Activated effector memory CD4-positive, alpha-beta T cell treated with Interleukin-2 at 50 U/mL for 16 hours (primary cell): ENCODE measurements at regions not wholly inside any gene's neighbourhood (a gene's known extent, or its start where the extent isn't known, plus 50 kb on each side); places are given as distances from the start of the nearest gene placed in this dataset.
"Not testable (repeated sequence)": the region's sequence is repeated elsewhere in the genome, so short reads cannot be mapped to it uniquely, and the experiment has no call there.

Experiments
- DNase-seq: peaks from one replicate; pipeline ENCODE4 v3.0.0-alpha.2; 2020

DNA sequence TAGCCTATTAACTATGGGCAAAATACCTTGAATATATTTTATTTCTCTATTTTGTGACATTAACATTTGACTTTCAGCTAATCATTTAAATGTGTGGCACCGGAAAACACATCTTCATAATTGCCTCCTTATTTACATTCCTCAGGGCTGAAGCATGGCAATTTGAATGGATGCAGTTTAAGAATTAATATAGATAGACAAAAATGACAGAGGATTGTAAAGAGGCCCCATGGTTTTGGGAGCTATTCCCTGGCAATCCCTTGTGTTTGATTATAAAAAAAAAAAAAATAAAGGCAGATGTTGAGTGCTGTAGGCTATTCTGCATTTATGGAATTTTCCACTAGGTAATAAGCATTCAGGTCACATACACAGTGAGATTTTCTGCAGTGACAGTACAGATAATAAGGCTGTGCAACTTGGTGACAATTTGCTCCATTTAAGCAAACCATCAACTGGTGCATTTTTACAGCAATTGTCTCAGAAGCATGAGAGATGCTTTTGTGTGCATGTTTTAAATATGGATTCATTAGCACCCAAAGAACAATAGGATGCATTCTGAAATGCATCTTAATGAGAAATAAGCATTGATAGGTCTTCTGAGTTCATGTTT lies 123.2 kb upstream of the SLC38A4 start:
- no peak for DNase-seq

DNA sequence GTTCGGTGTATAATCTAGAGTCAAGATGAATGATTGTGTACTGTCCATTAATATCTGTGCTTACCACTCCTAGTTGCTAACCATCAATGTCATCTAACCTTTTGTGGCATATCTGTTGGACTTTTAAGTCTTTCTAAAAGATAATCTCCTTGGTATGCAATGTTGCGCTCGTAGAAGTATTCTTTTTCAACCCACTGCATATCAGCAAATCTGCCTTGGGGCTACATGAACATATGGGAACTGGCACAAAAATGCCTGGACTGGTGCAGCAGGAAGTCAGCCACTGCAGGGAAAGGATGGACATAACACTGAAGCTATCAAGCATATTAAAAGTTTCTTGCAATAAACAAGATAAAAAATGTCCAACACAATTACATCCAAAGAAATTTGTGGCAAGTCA lies 124.3 kb upstream of the SLC38A4 start:
- no peak for DNase-seq

DNA sequence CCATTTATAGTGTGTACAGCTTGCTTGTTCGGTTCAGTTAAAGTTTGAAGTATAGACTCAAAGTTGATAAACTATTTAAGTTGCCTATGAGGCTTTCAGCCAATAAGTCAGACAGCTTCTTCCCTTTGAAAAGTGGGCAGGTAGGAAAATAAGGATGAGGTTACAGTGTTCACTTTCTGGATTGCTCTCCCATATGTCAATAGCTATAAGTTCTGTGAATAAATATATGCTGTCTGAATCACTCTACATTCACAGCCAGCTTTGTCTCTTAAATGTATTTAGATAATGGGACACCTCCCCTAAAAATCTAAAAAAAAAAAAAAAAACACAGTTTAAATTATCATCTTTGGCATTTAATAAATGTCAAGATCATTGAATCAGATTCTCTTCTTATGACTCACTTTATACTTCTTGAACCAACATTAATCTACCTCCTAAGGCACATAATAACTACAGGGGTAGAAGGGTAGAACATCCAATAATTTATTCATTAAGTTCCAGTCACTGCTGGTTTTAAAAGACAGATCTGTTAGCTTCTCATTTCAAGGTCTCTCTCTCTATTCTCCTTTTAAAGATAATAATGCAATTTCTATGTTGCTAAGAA lies 126.4 kb upstream of the PCED1B start:
- DNase-seq = no peak

DNA sequence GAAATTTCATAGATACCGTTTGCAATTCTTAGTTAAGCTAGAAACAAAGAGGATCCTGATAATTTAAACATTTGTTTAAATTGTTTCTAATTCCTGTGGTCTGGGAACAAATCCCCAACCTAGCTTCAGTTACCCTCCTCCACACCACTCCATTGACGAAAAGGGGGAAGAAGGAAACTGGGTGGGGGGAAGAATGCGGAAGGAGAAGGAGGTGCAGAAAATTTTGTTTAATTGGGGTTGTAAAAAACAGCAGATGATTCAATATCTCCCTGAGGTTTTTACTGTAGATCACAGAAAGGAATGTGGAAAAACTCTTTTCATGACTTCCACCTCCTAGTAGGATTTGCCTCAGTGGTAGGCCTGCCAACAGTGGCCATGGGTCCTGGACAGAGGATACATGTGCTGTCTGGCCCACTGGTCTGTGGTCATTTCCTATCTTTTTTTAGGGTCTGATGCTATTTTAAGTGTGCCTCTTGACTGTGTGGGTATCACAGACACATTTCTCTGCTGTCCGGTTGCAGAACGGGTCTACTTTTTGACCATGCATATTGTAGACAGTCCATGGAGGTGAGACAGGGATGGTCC lies 122.9 kb upstream of the PCED1B start:
- DNase-seq = no peak

DNA sequence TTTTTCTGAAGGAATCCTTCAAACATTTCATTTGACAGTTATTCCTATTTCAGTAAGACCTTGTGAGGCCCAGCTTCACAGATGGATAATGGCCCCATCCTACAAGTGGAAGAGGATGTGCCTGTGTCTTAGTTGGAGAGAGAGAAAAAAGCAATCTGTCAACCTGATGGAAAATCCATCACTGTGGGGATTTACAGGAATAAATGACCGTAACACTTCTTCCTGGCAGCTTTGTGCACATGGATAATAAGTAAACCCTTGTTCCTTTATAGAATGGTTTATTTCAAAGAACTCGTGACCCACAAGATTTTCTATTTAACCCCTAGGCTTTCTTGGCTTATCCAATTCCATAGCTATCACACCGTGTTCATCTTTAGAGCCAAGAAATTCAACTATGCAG lies 121.4 kb upstream of the PCED1B start:
- DNase-seq = no peak

DNA sequence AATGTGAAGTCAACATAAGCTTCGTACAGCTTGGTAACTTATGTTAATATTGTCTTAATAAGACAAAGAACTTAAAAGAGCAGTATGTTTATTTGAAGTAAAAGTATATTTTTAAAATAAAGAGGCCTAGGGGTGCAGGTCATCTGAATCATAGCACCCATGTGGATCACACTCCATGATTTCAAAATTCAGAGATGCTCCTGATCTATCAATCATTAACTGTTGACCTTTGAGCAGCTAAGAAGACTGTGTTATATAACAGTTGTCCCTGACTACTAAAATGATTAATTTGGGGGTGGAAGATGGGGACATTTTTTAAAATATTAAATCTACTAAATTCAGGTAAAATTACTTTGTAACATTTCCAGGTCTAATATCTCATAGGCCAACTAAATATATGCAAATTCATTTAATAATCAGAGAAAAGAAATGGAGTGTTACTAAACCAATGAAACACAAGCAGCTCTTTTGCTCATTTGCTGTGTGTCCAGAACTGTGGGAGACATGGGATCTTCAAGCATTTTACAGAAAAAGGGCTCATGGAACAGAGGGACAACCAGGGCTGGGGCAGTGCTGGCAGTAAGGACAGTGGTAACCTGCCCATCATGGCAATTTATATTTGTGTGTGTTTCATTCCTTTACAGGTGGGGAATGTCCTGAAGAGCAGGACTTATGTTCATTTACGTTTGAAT lies 120.7 kb upstream of the PCED1B start:
- no peak for DNase-seq

DNA sequence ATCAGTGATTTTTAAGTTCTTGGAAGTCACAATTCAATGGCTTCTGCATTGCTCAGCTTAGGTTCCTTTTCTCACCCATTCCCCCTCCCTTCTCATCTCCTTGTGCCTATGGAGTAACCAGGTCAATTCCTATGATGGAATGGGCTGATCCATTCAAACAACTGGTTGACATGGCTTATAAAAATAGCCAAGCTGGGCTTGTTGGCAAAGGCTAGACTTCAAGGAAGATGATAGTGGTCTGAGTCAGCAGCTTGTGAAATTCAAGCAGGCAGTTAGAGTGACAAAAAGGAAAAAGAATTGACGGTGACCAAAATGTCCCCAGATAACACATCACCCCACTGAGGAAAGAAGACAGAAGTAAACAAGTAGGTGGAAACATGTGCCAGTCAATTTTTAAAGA lies 119.9 kb upstream of the PCED1B start:
- DNase-seq = no peak

DNA sequence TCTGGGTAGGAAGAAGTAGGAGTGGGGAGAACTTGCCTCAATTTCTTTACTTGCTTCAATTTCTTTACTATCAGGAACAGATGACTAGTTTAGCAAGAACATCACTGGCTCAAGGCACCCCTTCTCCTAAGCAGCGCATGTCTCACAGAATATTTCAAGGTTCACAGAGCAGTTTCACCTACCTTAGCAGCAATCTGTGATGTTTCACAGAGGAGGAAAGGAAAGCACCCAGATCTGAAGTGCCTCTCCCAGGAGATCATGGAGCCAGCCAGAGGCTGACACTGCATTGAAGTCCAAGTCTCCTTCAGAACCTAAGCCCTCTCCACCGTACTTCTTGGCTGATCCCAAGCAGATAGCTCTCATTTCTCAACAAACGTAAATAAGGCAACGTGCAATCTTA lies 118.7 kb upstream of the PCED1B start:
- no peak for DNase-seq

DNA sequence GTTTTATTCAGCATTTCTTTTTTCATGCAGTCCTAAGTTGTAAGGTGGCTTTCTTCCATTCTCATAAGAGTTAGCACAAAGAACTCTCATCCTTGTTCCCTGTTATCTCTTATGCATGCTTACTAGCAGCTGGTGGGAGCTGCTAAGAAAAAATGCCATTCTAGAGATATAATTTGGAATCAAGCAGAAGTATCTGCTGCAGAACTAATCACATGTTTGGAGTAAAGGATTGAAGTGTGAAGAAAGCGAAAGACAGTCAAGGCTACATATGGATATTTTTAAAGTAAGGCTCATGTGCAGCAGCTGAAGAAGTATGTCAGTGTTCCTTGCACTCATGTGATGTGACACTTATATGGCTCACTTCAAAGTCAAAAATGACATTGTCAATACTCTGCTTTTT lies 116.2 kb upstream of the PCED1B start:
- no peak for DNase-seq

DNA sequence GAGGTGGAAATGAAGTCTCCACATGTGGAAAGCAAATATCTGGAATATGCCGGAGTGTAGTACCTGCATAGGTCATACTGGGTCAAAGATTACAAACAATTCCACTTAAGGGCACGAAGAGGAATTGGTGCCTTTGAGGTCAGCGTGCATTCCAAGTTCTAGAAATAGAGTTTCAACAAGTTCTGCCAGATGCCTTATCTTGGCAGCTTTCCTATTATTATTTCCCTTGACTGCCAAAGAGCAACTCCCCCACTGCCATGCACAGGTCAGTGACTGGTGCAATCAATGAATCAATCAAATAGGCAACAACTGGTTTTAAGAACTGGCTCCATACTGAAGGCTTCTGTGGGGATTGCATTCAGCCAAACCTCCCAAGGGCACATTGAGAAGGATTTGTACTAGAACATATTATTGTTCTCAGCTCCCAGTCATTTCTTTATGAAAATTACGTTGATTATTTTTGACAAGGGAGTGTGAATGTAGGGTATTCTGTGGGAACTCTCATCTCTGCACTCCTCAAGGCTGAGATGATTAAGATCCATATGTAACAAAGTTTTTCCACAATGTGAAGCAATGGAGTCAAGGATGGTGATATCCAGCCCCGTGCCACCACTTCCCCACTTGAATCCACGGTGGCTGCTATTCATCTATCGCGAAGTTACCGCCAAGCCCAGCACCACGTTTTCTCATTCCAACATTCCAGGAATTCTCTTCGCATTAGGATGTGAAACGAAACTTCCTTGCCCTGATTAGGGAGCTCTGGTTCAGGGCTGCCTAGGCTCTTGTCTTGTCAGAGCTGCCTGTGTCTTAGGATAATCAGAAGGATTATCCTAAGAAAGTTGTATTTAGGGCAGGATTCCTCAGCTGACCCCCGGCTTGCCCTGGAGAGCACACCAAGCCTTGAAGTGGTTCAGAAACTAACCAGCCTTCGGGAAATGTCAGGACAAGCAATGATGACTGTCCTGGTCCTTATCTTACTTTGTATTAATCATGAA lies 115.1 kb upstream of the PCED1B start:
- no peak for DNase-seq

DNA sequence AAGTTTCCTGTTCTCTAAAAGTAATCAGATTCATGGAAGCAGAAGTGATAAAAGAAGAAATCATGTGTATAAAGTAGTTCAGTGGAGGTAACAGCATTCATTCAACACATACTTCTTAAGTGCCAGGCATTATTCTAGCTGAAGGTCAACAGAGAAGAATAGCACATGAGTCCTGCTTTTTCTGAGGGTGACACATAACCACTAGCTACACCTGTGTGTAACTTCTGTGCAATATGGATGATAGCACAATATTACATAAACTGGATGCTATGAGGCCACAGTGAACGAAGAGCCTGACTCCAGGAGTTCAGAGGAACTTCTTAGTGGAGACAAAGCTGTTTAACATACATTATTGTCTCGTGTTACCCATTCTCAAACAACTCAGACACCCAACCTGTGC lies 114.3 kb upstream of the PCED1B start:
- DNase-seq = no peak

DNA sequence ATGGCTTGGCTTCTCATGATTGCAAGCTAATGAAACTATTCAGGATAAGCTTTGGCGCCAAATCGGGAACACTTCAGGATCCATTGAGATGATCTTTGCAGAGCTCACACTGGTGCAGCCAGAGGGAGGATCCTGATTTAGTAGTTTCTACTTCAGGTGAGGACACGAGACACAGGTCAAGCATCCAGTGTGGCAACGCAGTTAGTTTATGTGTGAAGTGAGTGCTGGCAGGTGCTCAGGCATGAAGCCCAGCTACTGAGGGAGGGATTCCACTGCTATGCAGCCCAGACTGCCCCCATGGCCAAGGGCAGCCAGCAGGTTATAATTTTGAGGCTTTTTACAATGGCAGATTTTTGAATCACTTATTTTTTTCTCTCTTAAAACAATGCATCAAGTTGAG lies 113.5 kb upstream of the PCED1B start:
- DNase-seq = no peak

DNA sequence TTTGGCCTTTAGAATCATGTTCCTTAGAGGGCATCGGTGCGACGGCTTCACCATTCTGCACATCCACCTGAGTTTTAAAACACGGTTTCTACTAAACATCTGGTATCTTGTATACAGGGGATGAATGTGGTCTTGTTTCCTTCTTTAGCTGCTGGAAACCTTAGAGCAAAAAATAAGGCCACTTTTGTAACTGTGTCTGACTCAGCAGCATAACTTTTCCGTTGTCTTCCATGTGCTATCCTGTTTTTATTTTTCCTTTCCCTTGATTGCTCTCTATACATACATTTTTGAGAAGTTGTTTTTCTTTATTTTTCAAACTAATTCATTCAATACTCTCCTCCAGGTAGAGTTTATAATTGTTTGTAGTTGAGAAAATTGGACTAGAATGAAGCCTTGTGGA lies 108.8 kb upstream of the PCED1B start:
- no peak for DNase-seq

DNA sequence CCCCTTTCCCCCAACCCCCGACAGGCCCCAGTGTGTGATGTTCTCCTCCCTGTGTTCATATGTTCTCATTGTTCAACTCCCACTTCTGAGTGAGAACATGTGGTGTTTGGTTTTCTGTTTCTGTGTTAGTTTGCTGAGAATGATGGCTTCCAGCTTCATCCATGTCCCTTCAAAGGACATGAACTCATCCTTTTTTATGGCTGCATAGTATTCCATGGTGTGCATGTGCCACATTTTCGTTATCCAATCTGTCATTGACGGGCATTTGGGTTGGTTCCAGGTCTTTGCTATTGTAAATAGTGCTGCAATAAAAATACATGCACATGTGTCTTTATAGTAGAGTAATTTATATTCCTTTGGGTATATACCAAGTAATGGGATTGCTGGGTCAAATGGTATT lies 105.5 kb upstream of the PCED1B start:
- DNase-seq = not testable (repeated sequence)

DNA sequence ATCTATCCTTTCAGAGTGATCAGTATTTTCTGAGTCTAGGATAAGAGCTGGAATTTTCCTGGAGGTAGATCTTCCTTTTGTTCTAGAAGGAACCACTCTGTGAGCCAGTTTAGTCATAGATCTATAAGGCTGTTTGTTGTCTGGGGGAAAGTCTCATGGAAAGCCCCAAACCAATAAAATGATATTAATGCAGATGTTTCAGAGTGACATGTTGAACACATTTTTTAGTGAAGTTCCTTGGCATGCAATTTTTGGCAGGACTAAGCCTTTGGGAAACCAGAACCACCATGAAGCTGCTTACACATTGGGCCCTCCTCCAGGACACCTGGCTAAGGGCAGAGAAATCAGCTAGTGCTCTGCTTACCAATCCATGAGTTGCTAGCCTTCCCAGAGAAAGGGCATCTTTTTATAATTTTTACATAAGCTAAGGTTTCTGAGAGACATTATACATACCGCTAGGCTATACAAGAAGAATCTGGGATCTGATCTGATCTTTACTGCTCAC lies 101.5 kb upstream of the PCED1B start:
- DNase-seq = no peak

DNA sequence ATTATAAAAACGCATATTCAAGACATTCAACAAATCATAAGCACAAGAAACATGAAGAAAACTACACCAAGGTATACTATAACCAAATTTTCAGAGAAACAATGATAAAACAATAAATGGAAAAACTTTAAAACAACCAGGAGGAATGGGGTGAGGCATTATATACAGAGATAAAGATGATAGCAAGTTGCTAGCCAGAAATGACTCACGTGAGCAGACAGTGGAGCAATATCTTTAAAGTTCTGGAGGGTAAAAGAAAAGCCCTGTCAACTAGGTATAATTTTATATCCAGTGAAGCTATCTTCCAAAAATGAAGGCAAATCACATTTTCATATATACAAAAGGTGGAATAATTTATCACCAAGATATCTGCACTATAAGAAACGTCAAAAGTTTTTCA lies 97.8 kb upstream of the PCED1B start:
- no peak for DNase-seq

DNA sequence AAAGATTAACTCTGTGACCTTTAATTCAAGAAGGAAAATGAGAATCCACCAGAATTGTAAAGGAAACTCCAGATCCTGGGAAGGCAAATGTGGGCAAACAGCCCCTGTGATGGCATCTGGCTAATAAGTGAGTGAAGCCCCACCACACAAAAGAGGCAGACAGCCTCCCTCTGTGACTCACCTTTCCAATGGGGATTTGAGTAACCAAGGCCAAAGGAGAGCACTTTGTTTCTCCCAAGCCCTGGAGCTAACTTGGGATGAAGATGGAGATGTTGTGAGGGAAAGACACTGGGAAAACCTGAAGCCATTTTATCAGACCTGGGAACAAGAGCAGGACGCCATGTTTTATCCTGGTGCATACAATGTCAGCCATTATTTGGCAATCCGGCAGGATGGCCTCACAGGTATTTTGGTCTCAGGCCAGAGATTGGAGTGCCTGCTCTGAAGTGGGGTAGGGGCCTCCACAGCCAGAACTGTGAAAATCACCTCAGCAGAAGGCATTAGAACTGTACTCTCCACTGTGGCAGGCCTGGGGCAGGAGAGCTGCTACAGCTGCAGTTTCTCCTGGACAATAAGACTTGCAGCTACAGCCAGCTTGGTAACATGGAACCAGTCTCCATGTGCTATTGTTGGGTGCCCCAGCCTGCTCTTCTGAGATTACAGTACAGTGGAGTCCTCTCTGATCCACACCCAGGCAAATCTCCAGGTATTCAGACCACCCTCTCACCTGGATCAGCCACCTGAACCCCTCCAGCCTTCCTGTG lies 96.6 kb upstream of the PCED1B start:
- no peak for DNase-seq

DNA sequence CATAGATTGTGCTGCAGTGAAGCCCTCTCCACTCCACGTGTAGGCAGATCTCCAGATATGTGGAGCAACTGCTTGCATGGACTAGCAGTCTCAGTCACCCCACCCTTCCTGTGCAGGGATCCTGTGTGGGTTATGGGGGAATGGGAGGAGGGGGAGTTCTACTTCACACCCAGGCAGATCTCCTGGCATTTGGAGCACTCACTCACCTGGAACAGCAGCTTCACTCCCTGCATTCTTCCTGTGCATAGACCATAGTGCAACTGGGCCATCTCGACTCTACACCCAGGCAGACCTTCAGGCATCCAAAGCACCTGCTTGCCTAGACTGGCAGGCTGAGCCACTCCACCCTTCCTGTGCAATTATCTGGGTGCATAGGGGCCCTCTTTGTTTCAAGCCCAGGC lies 96.0 kb upstream of the PCED1B start:
- no peak for DNase-seq

DNA sequence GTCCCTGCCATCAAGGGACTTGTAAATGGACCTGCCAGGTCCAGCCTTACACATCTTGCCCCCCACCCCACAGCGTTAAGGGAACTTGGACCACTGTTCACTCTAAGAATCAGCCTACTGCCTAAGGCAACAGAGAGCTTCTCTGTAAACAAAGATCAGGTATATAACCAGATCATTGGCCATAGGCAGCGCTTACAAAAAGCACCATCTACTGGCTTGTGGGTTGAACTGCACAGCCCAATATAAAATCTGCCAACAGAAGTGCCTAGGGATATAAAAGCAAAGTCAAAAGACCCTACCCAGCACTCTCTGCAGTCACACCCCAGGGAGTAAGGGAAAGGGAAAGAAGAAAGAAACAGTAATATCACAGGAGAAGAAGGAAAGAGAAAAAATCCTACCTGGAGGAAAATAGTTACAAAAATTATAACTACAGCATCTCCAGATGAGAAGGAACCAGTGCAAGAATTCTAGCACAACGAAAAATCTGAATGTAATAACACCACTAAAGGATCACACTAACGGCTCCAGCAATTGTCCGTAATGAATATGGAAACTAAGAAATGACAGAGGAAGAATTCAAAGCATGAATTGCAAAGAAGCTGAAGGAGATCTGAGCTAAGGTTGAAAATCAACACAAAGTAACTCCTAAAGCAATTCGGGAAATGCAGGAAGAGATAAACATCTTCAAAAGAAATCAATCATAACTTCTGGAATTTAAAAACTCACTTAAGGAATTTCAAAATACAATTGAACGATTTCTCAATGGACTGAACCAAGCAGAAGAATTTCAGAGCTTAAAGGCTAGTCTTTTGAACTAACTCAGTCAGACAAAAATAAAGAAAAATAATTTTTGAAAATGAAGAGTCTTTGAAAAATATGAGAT lies 95.2 kb upstream of the PCED1B start:
- peak; percentile 5 for DNase-seq

DNA sequence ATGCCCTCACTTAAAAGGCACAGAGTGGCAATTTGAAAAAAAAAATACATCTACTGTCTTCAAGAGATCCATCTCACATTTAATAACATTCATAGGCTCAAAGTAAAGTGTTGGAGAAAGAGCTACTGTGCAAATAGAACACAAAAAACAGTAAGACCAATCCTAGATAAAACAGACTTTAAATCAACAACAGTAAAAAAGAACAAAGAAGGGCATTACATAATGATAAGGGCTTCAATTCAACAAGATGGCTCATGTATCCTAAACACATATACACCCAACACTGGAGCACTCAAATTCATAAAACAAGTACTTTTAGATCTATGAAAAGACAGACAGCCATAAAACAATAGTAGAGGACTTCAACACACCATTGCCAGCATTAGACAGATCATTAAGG lies 93.6 kb upstream of the PCED1B start:
- DNase-seq = no peak

DNA sequence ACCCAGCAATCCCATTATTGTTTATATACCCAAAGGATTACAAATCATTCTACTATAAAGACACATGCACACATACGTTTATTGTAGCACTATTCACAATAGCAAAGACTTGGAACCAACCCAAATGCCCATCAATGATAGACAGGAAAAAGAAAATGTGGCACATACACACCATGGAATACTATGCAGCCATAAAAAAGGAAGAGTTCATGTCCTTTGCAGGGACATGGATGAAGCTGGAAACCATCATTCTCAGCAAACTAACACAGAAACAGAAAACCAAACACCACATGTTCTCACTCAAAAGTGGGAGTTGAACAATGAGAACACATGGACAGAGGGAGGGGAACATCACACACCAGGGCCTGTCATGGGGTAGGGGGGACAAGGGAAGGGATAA lies 91.3 kb upstream of the PCED1B start:
- not testable (repeated sequence) for DNase-seq
